Activated naive CD8-positive, alpha-beta T cell treated with anti-CD3 and anti-CD28 coated beads for 36 hours (primary cell): ENCODE measurements at regions not wholly inside any gene's neighbourhood (a gene's known extent, or its start where the extent isn't known, plus 50 kb on each side); places are given as distances from the start of the nearest gene placed in this dataset.

Experiments used
- DNase-seq: peaks from one replicate; pipeline ENCODE4 v3.0.0; 2021
- H3K27ac Mint-ChIP-seq: one replicate; pipeline ENCODE4 v1.8.0; 2022; ENCODE audit warnings: mild to moderate bottlenecking, moderate library complexity, mixed read lengths
- H3K27me3 Mint-ChIP-seq: one replicate; pipeline ENCODE4 v1.8.0; 2022; ENCODE audit warnings: mild to moderate bottlenecking, mixed read lengths
- H3K36me3 Mint-ChIP-seq: one replicate; pipeline ENCODE4 v1.8.0; 2021; ENCODE audit warnings: mild to moderate bottlenecking, mixed read lengths
- H3K4me1 Mint-ChIP-seq: one replicate; pipeline ENCODE4 v1.8.0; 2021; ENCODE audit warnings: mixed read lengths
- H3K4me3 Mint-ChIP-seq: one replicate; pipeline ENCODE4 v1.8.0; 2022; ENCODE audit warnings: mild to moderate bottlenecking, moderate library complexity, mixed read lengths
- H3K9me3 Mint-ChIP-seq: one replicate; pipeline ENCODE4 v1.8.0; 2022; ENCODE audit warnings: mixed read lengths

- H3K9me3 Mint-ChIP-seq, result no peaks in the 10 kb centered on the region
Measured at GRCh38 chr2:185891403-185891802, 152.8 kb downstream of the FSIP2 start.

GRCh38 chr2:185891804-185892411, 153.3 kb downstream of the FSIP2 start:
- no peaks in the 10 kb centered on the region for H3K9me3 Mint-ChIP-seq
- no peaks in the 10 kb centered on the region for H3K27me3 Mint-ChIP-seq
- H3K27ac Mint-ChIP-seq, result no peak overlapping the region
- H3K4me3 Mint-ChIP-seq, result no peak overlapping the region
- H3K4me1 Mint-ChIP-seq, result no peaks in the 10 kb centered on the region
- DNase-seq, result no peak
- H3K36me3 Mint-ChIP-seq, result no peaks in the 10 kb centered on the region

More at GRCh38 chr2:185891403-185891802, 152.8 kb downstream of the FSIP2 start:
- no peaks in the 10 kb centered on the region for H3K36me3 Mint-ChIP-seq
- no peaks in the 10 kb centered on the region for H3K27me3 Mint-ChIP-seq
- no peaks in the 10 kb centered on the region for H3K4me1 Mint-ChIP-seq
- no peak overlapping the region for H3K4me3 Mint-ChIP-seq
- H3K27ac Mint-ChIP-seq, result no peak overlapping the region
- DNase-seq, result no peak

GRCh38 chr2:185892484-185892883, 153.9 kb downstream of the FSIP2 start:
- no peaks in the 10 kb centered on the region for H3K36me3 Mint-ChIP-seq
- no peaks in the 10 kb centered on the region for H3K27me3 Mint-ChIP-seq
- no peaks in the 10 kb centered on the region for H3K4me1 Mint-ChIP-seq
- DNase-seq, result no peak
- H3K4me3 Mint-ChIP-seq, result no peak overlapping the region
- H3K9me3 Mint-ChIP-seq, result no peaks in the 10 kb centered on the region
- no peak overlapping the region for H3K27ac Mint-ChIP-seq

- no peaks in the 10 kb centered on the region for H3K27me3 Mint-ChIP-seq
- H3K4me1 Mint-ChIP-seq, result no peaks in the 10 kb centered on the region
- H3K27ac Mint-ChIP-seq, result no peak overlapping the region
Measured at GRCh38 chr2:185894223-185894622, 155.6 kb downstream of the FSIP2 start.

GRCh38 chr2:185895828-185896693, 157.5 kb downstream of the FSIP2 start:
- no peak overlapping the region for H3K27ac Mint-ChIP-seq
- no peaks in the 10 kb centered on the region for H3K36me3 Mint-ChIP-seq
- H3K9me3 Mint-ChIP-seq, result no peaks in the 10 kb centered on the region
- no peak for DNase-seq
- H3K27me3 Mint-ChIP-seq, result no peaks in the 10 kb centered on the region
- no peaks in the 10 kb centered on the region for H3K4me1 Mint-ChIP-seq
- no peak overlapping the region for H3K4me3 Mint-ChIP-seq

More at GRCh38 chr2:185894223-185894622, 155.6 kb downstream of the FSIP2 start:
- Mint-ChIP-seq H3K36me3 (no peaks in the 10 kb centered on the region), H3K4me3 (no peak overlapping the region), H3K9me3 (no peaks in the 10 kb centered on the region)
- DNase-seq, result no peak

- Mint-ChIP-seq H3K36me3 (no peaks in the 10 kb centered on the region), H3K27ac (no peak overlapping the region), H3K4me3 (no peak overlapping the region), H3K4me1 (no peaks in the 10 kb centered on the region), H3K9me3 (no peaks in the 10 kb centered on the region), H3K27me3 (no peaks in the 10 kb centered on the region)
- no peak for DNase-seq
Measured at GRCh38 chr2:185899366-185899765, 160.8 kb downstream of the FSIP2 start.

GRCh38 chr2:185919155-185919554, 180.6 kb downstream of the FSIP2 start:
- no peak overlapping the region for H3K4me3 Mint-ChIP-seq
- no peak for DNase-seq
- no peak overlapping the region for H3K27ac Mint-ChIP-seq
- H3K36me3 Mint-ChIP-seq, result peaks cover 4% of the 10 kb centered on the region
- no peaks in the 10 kb centered on the region for H3K4me1 Mint-ChIP-seq
- no peaks in the 10 kb centered on the region for H3K27me3 Mint-ChIP-seq
- H3K9me3 Mint-ChIP-seq, result no peaks in the 10 kb centered on the region

GRCh38 chr2:185921048-185921756, 182.6 kb downstream of the FSIP2 start:
- DNase-seq, result no peak
- H3K27me3 Mint-ChIP-seq, result no peaks in the 10 kb centered on the region
- no peaks in the 10 kb centered on the region for H3K9me3 Mint-ChIP-seq
- no peak overlapping the region for H3K4me3 Mint-ChIP-seq
- H3K4me1 Mint-ChIP-seq, result no peaks in the 10 kb centered on the region
- H3K27ac Mint-ChIP-seq, result no peak overlapping the region
- peaks cover 4% of the 10 kb centered on the region for H3K36me3 Mint-ChIP-seq

- Mint-ChIP-seq H3K4me3 (no peak overlapping the region), H3K4me1 (no peaks in the 10 kb centered on the region), H3K27me3 (no peaks in the 10 kb centered on the region), H3K9me3 (peaks cover 4% of the 10 kb centered on the region), H3K27ac (no peak overlapping the region), H3K36me3 (peaks cover 6% of the 10 kb centered on the region)
- no peak for DNase-seq
Measured at GRCh38 chr2:185934232-185934631, 195.6 kb downstream of the FSIP2 start.

- Mint-ChIP-seq H3K4me3 (no peak overlapping the region), H3K36me3 (peaks cover 31% of the 10 kb centered on the region), H3K4me1 (no peaks in the 10 kb centered on the region), H3K27me3 (no peaks in the 10 kb centered on the region), H3K27ac (no peak overlapping the region), H3K9me3 (peaks cover 23% of the 10 kb centered on the region)
- DNase-seq, result no peak
Measured at GRCh38 chr2:185939858-185940257, 201.3 kb downstream of the FSIP2 start.

- no peak overlapping the region for H3K4me3 Mint-ChIP-seq
- no peak for DNase-seq
- no peaks in the 10 kb centered on the region for H3K27me3 Mint-ChIP-seq
- H3K9me3 Mint-ChIP-seq, result peaks cover 24% of the 10 kb centered on the region
- peaks cover 36% of the 10 kb centered on the region for H3K36me3 Mint-ChIP-seq
- no peak overlapping the region for H3K27ac Mint-ChIP-seq
- H3K4me1 Mint-ChIP-seq, result no peaks in the 10 kb centered on the region
Measured at GRCh38 chr2:185942855-185943254, 204.3 kb downstream of the FSIP2 start.

- H3K4me3 Mint-ChIP-seq, result no peak overlapping the region
- no peaks in the 10 kb centered on the region for H3K4me1 Mint-ChIP-seq
- no peak for DNase-seq
- no peaks in the 10 kb centered on the region for H3K27me3 Mint-ChIP-seq
- H3K9me3 Mint-ChIP-seq, result peaks cover 8% of the 10 kb centered on the region
- H3K27ac Mint-ChIP-seq, result no peak overlapping the region
- H3K36me3 Mint-ChIP-seq, result peaks cover 30% of the 10 kb centered on the region
Measured at GRCh38 chr2:185947722-185948121, 209.1 kb downstream of the FSIP2 start.

GRCh38 chr2:185952100-185952499, 213.5 kb downstream of the FSIP2 start:
- no peak overlapping the region for H3K4me3 Mint-ChIP-seq
- H3K36me3 Mint-ChIP-seq, result peaks cover 5% of the 10 kb centered on the region
- no peaks in the 10 kb centered on the region for H3K9me3 Mint-ChIP-seq
- no peak for DNase-seq
- no peak overlapping the region for H3K27ac Mint-ChIP-seq
- H3K27me3 Mint-ChIP-seq, result no peaks in the 10 kb centered on the region
- no peaks in the 10 kb centered on the region for H3K4me1 Mint-ChIP-seq

- no peak for DNase-seq
- no peak overlapping the region for H3K4me3 Mint-ChIP-seq
- no peak overlapping the region for H3K27ac Mint-ChIP-seq
- H3K4me1 Mint-ChIP-seq, result no peaks in the 10 kb centered on the region
- peaks cover 6% of the 10 kb centered on the region for H3K9me3 Mint-ChIP-seq
- no peaks in the 10 kb centered on the region for H3K27me3 Mint-ChIP-seq
- peaks cover 8% of the 10 kb centered on the region for H3K36me3 Mint-ChIP-seq
Measured at GRCh38 chr2:185954389-185954788, 215.8 kb downstream of the FSIP2 start.

- no peaks in the 10 kb centered on the region for H3K4me1 Mint-ChIP-seq
- no peak overlapping the region for H3K27ac Mint-ChIP-seq
- peaks cover 5% of the 10 kb centered on the region for H3K36me3 Mint-ChIP-seq
- peaks cover 9% of the 10 kb centered on the region for H3K9me3 Mint-ChIP-seq
- no peak overlapping the region for H3K4me3 Mint-ChIP-seq
- no peaks in the 10 kb centered on the region for H3K27me3 Mint-ChIP-seq
- DNase-seq, result no peak
Measured at GRCh38 chr2:185955050-185955449, 216.4 kb downstream of the FSIP2 start.
